ENCODE measurements at regions not wholly inside any gene's neighbourhood (a gene's known extent, or its start where the extent isn't known, plus 50 kb on each side); places are given as distances from the start of the nearest gene placed in this dataset.

DNA sequence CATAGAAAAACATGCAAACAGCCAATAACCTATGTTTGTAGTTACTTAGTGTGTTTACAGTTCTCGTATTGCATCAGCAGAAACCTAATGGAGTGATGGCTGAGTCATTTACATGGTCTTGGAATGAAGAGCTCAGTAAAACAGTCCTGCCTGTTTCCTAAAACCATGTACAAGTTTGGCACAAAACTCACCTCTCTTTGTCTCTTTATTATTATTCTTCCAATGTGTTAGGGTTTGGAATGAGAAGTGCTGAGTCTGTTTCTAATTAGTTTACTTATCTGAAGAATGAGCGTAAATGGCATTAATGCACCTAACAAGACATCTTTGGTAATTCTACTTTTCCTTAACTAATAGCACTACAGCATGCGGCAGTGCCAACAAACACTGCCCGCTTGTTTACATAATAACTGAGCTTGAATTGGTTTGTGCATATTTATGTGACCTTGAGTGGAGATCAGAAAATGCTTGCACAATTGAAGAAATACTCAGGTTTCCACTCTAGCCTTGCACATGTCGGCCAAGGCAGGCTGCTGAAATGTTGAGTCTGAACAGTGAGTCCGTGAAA, 385.4 kb upstream of the SEMA6D start:
- no peak overlapping the region for H3K9ac ChIP-seq (ENCODE audit: low read length)
- H3K9me2 ChIP-seq (ENCODE audit: insufficient read depth), result no peaks in the 10 kb centered on the region
- H3K36me3 ChIP-seq (ENCODE audit: control insufficient read depth in 1 of 2, insufficient read depth in 2 of 2, low read length in 2 of 2), result no peaks in the 10 kb centered on the region
- H3K27me3 ChIP-seq (ENCODE audit: insufficient read depth, low read length), result no peaks in the 10 kb centered on the region
- no TSS peak for BruUV-seq (replicated peaks)
- ChIA-PET POLR2A (no interaction called here), CTCF (no interaction called here), RAD21 (ENCODE audit: low non-redundant PET in 1 of 2, low total read pairs in 2 of 2, uncharacterized antibody in 2 of 2, unreplicated experiment in 2 of 2) (no interaction called here)
- H3K9me3 ChIP-seq (ENCODE audit: control insufficient read depth in 1 of 2, insufficient read depth in 1 of 2, low read depth in 1 of 2, low read length in 2 of 2), result peaks cover 10 to 55% of the 10 kb centered on the region in 2 experiments; a peak in 2 of 4 replicates
- H3K4me3 ChIP-seq (replicated peaks in 1 of 2; ENCODE audit: low read depth in 1 of 2, low read length in 2 of 2), result no peak overlapping the region
- no peak for TF ChIP-seq ZNF274 (IDR thresholded peaks at IDR 0.05; ENCODE audit: low read depth, low read length)
- TF ChIP-seq, protein P1, sequence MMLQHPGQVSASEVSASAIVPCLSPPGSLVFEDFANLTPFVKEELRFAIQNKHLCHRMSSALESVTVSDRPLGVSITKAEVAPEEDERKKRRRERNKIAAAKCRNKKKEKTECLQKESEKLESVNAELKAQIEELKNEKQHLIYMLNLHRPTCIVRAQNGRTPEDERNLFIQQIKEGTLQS (IDR thresholded peaks at IDR 0.05), result no peak
- no peak for TF ChIP-seq FOSL1 (IDR thresholded peaks at IDR 0.05; ENCODE audit: low read depth)
- TF ChIP-seq, protein P2, sequence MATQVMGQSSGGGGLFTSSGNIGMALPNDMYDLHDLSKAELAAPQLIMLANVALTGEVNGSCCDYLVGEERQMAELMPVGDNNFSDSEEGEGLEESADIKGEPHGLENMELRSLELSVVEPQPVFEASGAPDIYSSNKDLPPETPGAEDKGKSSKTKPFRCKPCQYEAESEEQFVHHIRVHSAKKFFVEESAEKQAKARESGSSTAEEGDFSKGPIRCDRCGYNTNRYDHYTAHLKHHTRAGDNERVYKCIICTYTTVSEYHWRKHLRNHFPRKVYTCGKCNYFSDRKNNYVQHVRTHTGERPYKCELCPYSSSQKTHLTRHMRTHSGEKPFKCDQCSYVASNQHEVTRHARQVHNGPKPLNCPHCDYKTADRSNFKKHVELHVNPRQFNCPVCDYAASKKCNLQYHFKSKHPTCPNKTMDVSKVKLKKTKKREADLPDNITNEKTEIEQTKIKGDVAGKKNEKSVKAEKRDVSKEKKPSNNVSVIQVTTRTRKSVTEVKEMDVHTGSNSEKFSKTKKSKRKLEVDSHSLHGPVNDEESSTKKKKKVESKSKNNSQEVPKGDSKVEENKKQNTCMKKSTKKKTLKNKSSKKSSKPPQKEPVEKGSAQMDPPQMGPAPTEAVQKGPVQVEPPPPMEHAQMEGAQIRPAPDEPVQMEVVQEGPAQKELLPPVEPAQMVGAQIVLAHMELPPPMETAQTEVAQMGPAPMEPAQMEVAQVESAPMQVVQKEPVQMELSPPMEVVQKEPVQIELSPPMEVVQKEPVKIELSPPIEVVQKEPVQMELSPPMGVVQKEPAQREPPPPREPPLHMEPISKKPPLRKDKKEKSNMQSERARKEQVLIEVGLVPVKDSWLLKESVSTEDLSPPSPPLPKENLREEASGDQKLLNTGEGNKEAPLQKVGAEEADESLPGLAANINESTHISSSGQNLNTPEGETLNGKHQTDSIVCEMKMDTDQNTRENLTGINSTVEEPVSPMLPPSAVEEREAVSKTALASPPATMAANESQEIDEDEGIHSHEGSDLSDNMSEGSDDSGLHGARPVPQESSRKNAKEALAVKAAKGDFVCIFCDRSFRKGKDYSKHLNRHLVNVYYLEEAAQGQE (IDR thresholded peaks at IDR 0.05; ENCODE audit: low read depth), result no peak
- TF ChIP-seq ELF1 (IDR thresholded peaks at IDR 0.05; ENCODE audit: borderline replicate concordance, low read depth), result no peak
- TF ChIP-seq EZH2phosphoT487 (IDR thresholded peaks at IDR 0.05; ENCODE audit: borderline replicate concordance), result no peak
- no peak for TF ChIP-seq CBX3 (IDR thresholded peaks at IDR 0.05; ENCODE audit: low read depth)
- TF ChIP-seq POLR2A (IDR thresholded peaks at IDR 0.05; ENCODE audit: borderline replicate concordance, extremely low read depth, insufficient read depth, insufficient read length), result no peak
- TF ChIP-seq JUND (IDR thresholded peaks at IDR 0.05), result no peak
- no peak for TF ChIP-seq POLR2AphosphoS5 (IDR thresholded peaks at IDR 0.05; ENCODE audit: low read depth, low read length)
- no peak for TF ChIP-seq EZH2 (IDR thresholded peaks at IDR 0.05)
- TF ChIP-seq ZFX (IDR thresholded peaks at IDR 0.05), result no peak
- TF ChIP-seq SP1 (IDR thresholded peaks at IDR 0.05; ENCODE audit: low read depth), result no peak
- no peaks in the 10 kb centered on the region for H3K79me2 ChIP-seq (ENCODE audit: insufficient read depth, low read length)
- ATAC-seq, result no peak
- no peak for DNase-seq (ENCODE audit: low read depth, low spot score)
- intact Hi-C loops (cut with micrococcal nuclease), result no loop called here
- H2AFZ ChIP-seq (ENCODE audit: low read depth, low read length, poor library complexity, severe bottlenecking), result no peak overlapping the region
- no peaks in the 10 kb centered on the region for H3K4me1 ChIP-seq (ENCODE audit: control insufficient read depth in 1 of 2, insufficient read depth in 2 of 2, low read length in 2 of 2)
- no peaks in the 10 kb centered on the region for H4K20me1 ChIP-seq (ENCODE audit: insufficient read depth)
- H3K4me2 ChIP-seq (ENCODE audit: low read length), result no peak overlapping the region
- no peak overlapping the region for H3K27ac ChIP-seq (ENCODE audit: low read depth, low read length)

All from HCT116 (cell line).